OCI-LY7 (cell line): ENCODE measurements at regions not wholly inside any gene's neighbourhood (a gene's known extent, or its start where the extent isn't known, plus 50 kb on each side); places are given as distances from the start of the nearest gene placed in this dataset.

Experiments used
- BruUV-seq: library from RNA; stranded (reverse); fragments of 400-500 nt; replicated peaks from 2 replicates; lab custom pipeline; 2021; lab: Mats Ljungman, UMichigan
- CTCF ChIA-PET: fragments of 300-600 bp; sonication (Branson Sonifier 250); formaldehyde crosslinking; loops from one replicate; lab custom pipeline; 2022; ENCODE audit warnings: antibody characterized with exemption; ENCODE audit not compliant: unreplicated experiment; lab: Charles Lee
- POLR2A ChIA-PET: fragments of 300-600 bp; sonication (Branson Sonifier 250); formaldehyde crosslinking; loops from one replicate; lab custom pipeline; 2022; ENCODE audit warnings: antibody characterized with exemption; lab: Charles Lee
- DNase-seq: peaks from one replicate; pipeline ENCODE4 v3.0.0-alpha.2; 2015; ENCODE audit warnings: low spot score
- H2AFZ ChIP-seq: fragments of 200-600 bp; sonication (generic), shearing (Covaris generic); 2 replicates; pipeline ENCODE4 v1.6.1; 2014; ENCODE audit warnings: mild to moderate bottlenecking, antibody characterized with exemption, low read length, moderate library complexity
- H3K27ac ChIP-seq: fragments of 200-600 bp; sonication (generic); 2 replicates; pipeline ENCODE4 v1.5.1; 2014; ENCODE audit warnings: mixed run types, low read depth, mild to moderate bottlenecking, moderate library complexity, low read length, inconsistent platforms; ENCODE audit not compliant: poor library complexity, severe bottlenecking
- H3K36me3 ChIP-seq: fragments of 200-600 bp; sonication (generic); 2 replicates; pipeline ENCODE4 v1.6.1; 2014; ENCODE audit warnings: mild to moderate bottlenecking, antibody characterized with exemption, low read length, moderate library complexity, mixed read lengths; ENCODE audit not compliant: insufficient read depth
- H3K4me1 ChIP-seq: fragments of 200-600 bp; sonication (generic); 2 replicates; pipeline ENCODE4 v1.5.1; 2014; ENCODE audit warnings: mild to moderate bottlenecking, low read length; ENCODE audit not compliant: insufficient read depth, poor library complexity, severe bottlenecking
- H3K4me2 ChIP-seq: fragments of 200-600 bp; sonication (generic); 2 replicates; pipeline ENCODE4 v1.6.1; 2014; ENCODE audit warnings: mild to moderate bottlenecking, low read length
- H3K4me3 ChIP-seq: fragments of 200-600 bp; sonication (generic); 2 replicates; pipeline ENCODE4 v1.5.1; 2014; ENCODE audit warnings: mild to moderate bottlenecking, low read depth, low read length; ENCODE audit not compliant: poor library complexity, severe bottlenecking
- H3K79me2 ChIP-seq: fragments of 200-600 bp; sonication (generic); 2 replicates; pipeline ENCODE4 v1.6.1; 2016; ENCODE audit warnings: low read depth, mild to moderate bottlenecking, low read length, moderate library complexity, mixed read lengths; ENCODE audit not compliant: insufficient read depth
- H3K9me2 ChIP-seq: fragments of 200-600 bp; sonication (generic); 2 replicates; pipeline ENCODE4 v1.6.1; 2016; ENCODE audit warnings: mild to moderate bottlenecking, low read length, mixed read lengths; ENCODE audit not compliant: insufficient read depth
- H3K9me3 ChIP-seq: fragments of 200-600 bp; sonication (generic); 2 replicates; pipeline ENCODE4 v1.6.1; 2014; ENCODE audit warnings: mild to moderate bottlenecking, mixed run types, low read length, mixed read lengths
- H4K20me1 ChIP-seq: fragments of 200-600 bp; sonication (generic); 2 replicates; pipeline ENCODE4 v1.6.1; 2014; ENCODE audit warnings: mild to moderate bottlenecking, antibody characterized with exemption, low read length, moderate library complexity, mixed read lengths; ENCODE audit not compliant: insufficient read depth
- EZH2phosphoT487 ChIP-seq: fragments of 200-600 bp; sonication (generic); IDR thresholded peaks from 2 replicates; pipeline ENCODE4 v1.6.1; 2018; ENCODE audit warnings: low read depth, borderline replicate concordance, mild to moderate bottlenecking, mixed run types, antibody characterized with exemption, low read length, moderate library complexity, mixed read lengths
- intact Hi-C: fragments of 100-400 bp; cut with micrococcal nuclease; formaldehyde crosslinking; loops from one replicate; pipeline ENCODE4 v1.10.0; 2022; ENCODE audit not compliant: unreplicated experiment
- TF ChIP-seq, protein P1 (sequence below): fragments of 200-600 bp; sonication (generic); conservative IDR thresholded peaks from 2 replicates; pipeline ENCODE4 v1.5.1; 2014; ENCODE audit warnings: mild to moderate bottlenecking, antibody characterized with exemption, low read length, moderate library complexity, mixed read lengths

DNA sequence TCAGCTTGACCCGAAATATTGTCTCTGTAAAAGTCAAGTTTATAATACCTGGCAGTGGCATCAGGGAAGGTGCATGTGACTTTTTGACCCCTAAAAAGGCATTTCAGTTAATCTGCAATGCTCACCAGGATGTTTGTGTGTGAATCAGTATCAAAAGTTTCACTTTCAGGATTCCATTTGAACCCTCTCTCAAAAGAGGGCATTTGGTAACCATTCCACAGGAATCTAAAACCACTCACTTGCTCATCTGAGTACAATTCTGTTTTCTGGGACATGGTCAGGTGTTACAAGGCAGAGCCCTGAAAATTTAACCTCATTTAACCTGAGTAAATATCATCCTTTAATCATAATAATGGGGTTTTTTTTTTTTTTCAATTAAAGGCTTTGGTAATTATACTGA, 77.9 kb upstream of the KLF7 start:
- Histone ChIP-seq H3K36me3 (no peaks in the 10 kb centered on the region), H3K4me3 (no peak overlapping the region), H3K4me2 (no peak overlapping the region), H3K9me2 (no peaks in the 10 kb centered on the region), H3K4me1 (no peaks in the 10 kb centered on the region), H3K9me3 (no peaks in the 10 kb centered on the region), H2AFZ (no peak overlapping the region), H3K27ac (no peak overlapping the region), H4K20me1 (no peaks in the 10 kb centered on the region), H3K79me2 (no peaks in the 10 kb centered on the region)
- ChIA-PET CTCF (no interaction called here), POLR2A (no interaction called here)
- DNase-seq: no peak
- intact Hi-C loops: no loop called here
- no TSS peak for BruUV-seq
- TF ChIP-seq, protein P1, sequence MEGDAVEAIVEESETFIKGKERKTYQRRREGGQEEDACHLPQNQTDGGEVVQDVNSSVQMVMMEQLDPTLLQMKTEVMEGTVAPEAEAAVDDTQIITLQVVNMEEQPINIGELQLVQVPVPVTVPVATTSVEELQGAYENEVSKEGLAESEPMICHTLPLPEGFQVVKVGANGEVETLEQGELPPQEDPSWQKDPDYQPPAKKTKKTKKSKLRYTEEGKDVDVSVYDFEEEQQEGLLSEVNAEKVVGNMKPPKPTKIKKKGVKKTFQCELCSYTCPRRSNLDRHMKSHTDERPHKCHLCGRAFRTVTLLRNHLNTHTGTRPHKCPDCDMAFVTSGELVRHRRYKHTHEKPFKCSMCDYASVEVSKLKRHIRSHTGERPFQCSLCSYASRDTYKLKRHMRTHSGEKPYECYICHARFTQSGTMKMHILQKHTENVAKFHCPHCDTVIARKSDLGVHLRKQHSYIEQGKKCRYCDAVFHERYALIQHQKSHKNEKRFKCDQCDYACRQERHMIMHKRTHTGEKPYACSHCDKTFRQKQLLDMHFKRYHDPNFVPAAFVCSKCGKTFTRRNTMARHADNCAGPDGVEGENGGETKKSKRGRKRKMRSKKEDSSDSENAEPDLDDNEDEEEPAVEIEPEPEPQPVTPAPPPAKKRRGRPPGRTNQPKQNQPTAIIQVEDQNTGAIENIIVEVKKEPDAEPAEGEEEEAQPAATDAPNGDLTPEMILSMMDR: no peak
- TF ChIP-seq EZH2phosphoT487: no peak

GRCh38 chr2:207244971-207245925, 79.5 kb upstream of the KLF7 start:
- intact Hi-C loops: no loop called here
- H3K9me3 ChIP-seq: no peaks in the 10 kb centered on the region
- ChIA-PET POLR2A (no interaction called here), CTCF (no interaction called here)
- BruUV-seq: no TSS peak
- H3K9me2 ChIP-seq: no peaks in the 10 kb centered on the region
- H3K4me3 ChIP-seq: no peak overlapping the region
- no peaks in the 10 kb centered on the region for H3K79me2 ChIP-seq
- H3K36me3 ChIP-seq: no peaks in the 10 kb centered on the region
- H4K20me1 ChIP-seq: no peaks in the 10 kb centered on the region
- no peak overlapping the region for H2AFZ ChIP-seq
- H3K4me1 ChIP-seq: no peaks in the 10 kb centered on the region
- TF ChIP-seq EZH2phosphoT487: no peak
- TF ChIP-seq, protein P1: no peak
- no peak overlapping the region for H3K27ac ChIP-seq
- no peak overlapping the region for H3K4me2 ChIP-seq
- DNase-seq: no peak

GRCh38 chr2:207248702-207249377, 83.1 kb upstream of the KLF7 start:
- H3K27ac ChIP-seq: no peak overlapping the region
- no peaks in the 10 kb centered on the region for H3K9me3 ChIP-seq
- no peaks in the 10 kb centered on the region for H3K79me2 ChIP-seq
- H4K20me1 ChIP-seq: no peaks in the 10 kb centered on the region
- H3K4me1 ChIP-seq: no peaks in the 10 kb centered on the region
- no peak overlapping the region for H3K4me3 ChIP-seq
- H3K4me2 ChIP-seq: no peak overlapping the region
- TF ChIP-seq EZH2phosphoT487: no peak
- TF ChIP-seq, protein P1: no peak
- no peak for DNase-seq
- no TSS peak for BruUV-seq
- H2AFZ ChIP-seq: no peak overlapping the region
- no peaks in the 10 kb centered on the region for H3K9me2 ChIP-seq
- ChIA-PET CTCF (no interaction called here), POLR2A (interaction anchor here (0.7 kb wide), 2 partner anchors 573 to 1303 kb away, joined by 3 read pairs; no protein-coding TSS in a partner anchor)
- no peaks in the 10 kb centered on the region for H3K36me3 ChIP-seq
- intact Hi-C loops: no loop called here
